Mesendoderm (in vitro differentiated cells): ENCODE measurements at regions not wholly inside any gene's neighbourhood (a gene's known extent, or its start where the extent isn't known, plus 50 kb on each side); places are given as distances from the start of the nearest gene placed in this dataset.
"Not testable (repeated sequence)": the region's sequence is repeated elsewhere in the genome, so short reads cannot be mapped to it uniquely, and the experiment has no call there.

Experiments used
- DNase-seq: peaks from one replicate; pipeline ENCODE4 v3.0.0; 2013
- H2AK5ac ChIP-seq: 2 replicates; pipeline ENCODE4 v1.6.1; 2013; ENCODE audit warnings: low read length, inconsistent platforms
- H2BK120ac ChIP-seq: 2 replicates; pipeline ENCODE4 v1.6.1; 2013; ENCODE audit warnings: low read depth, mild to moderate bottlenecking, low read length, moderate library complexity, mixed read lengths
- H2BK15ac ChIP-seq: replicated peaks from 2 replicates; pipeline ENCODE4 v1.6.1; 2013; ENCODE audit warnings: low read depth, mild to moderate bottlenecking, moderate library complexity
- H2BK5ac ChIP-seq: 2 replicates; pipeline ENCODE4 v1.6.1; 2013; ENCODE audit warnings: low read length, inconsistent platforms
- H3K18ac ChIP-seq: 2 replicates; pipeline ENCODE4 v1.6.1; 2013; ENCODE audit warnings: mild to moderate bottlenecking, low read length, mixed read lengths
- H3K23ac ChIP-seq: one replicate; pipeline ENCODE4 v1.6.1; 2013; ENCODE audit warnings: low read length
- H3K27ac ChIP-seq: 2 replicates; pipeline ENCODE4 v1.5.1; 2013; ENCODE audit warnings: low read depth, mild to moderate bottlenecking, inconsistent platforms, low read length, moderate library complexity
- H3K27me3 ChIP-seq: 2 replicates; pipeline ENCODE4 v1.6.1; 2013; ENCODE audit warnings: low read length, control low read depth, mild to moderate bottlenecking, inconsistent platforms; ENCODE audit not compliant: insufficient read depth, poor library complexity
- H3K36me3 ChIP-seq: 2 replicates; pipeline ENCODE4 v1.6.1; 2013; ENCODE audit warnings: low read length, inconsistent platforms; ENCODE audit not compliant: control insufficient read depth, insufficient read depth
- H3K4ac ChIP-seq: one replicate; pipeline ENCODE4 v1.6.1; 2013; ENCODE audit warnings: low read depth, mild to moderate bottlenecking, low read length, moderate library complexity
- H3K4me1 ChIP-seq: 2 replicates; pipeline ENCODE4 v1.6.1; 2013; ENCODE audit warnings: low read depth, low read length, inconsistent platforms; ENCODE audit not compliant: control insufficient read depth
- H3K4me2 ChIP-seq: 2 replicates; pipeline ENCODE4 v1.6.1; 2013; ENCODE audit warnings: low read length
- H3K4me3 ChIP-seq: 2 replicates; pipeline ENCODE4 v1.5.1; 2013; ENCODE audit warnings: mild to moderate bottlenecking, low read length
- H3K56ac ChIP-seq: one replicate; pipeline ENCODE4 v1.6.1; 2013; ENCODE audit warnings: low read length
- H3K79me1 ChIP-seq: 2 replicates; pipeline ENCODE4 v1.6.1; 2013; ENCODE audit warnings: low read length, inconsistent platforms
- H3K79me2 ChIP-seq: 2 replicates; pipeline ENCODE4 v1.6.1; 2013; ENCODE audit warnings: mild to moderate bottlenecking, low read length; ENCODE audit not compliant: control insufficient read depth, insufficient read depth
- H3K9ac ChIP-seq: 2 replicates; pipeline ENCODE4 v1.6.1; 2013; ENCODE audit warnings: low read length, inconsistent platforms
- H4K5ac ChIP-seq: one replicate; pipeline ENCODE4 v1.6.1; 2013; ENCODE audit warnings: low read length
- H4K8ac ChIP-seq: one replicate; pipeline ENCODE4 v1.6.1; 2013; ENCODE audit warnings: low read depth, mild to moderate bottlenecking, control low read depth, low read length, moderate library complexity
- WGBS: extraction: QIAGEN DNeasy Blood & Tissue Kit; methylation state at CpG from one replicate; pipeline ENCODE4 v1.1.7; 2013; ENCODE audit warnings: low lambda C conversion rate, missing lambda C conversion rate; ENCODE audit not compliant: insufficient coverage; ENCODE audit errors: extremely low coverage; 5-methylcytosine and 5-hydroxymethylcytosine counted together

- WGBS, result no CpG with 5 or more reads among the region's 8 CpGs
- no peak for DNase-seq
- Histone ChIP-seq H2BK15ac (no peak overlapping the region), H3K27ac (no peak overlapping the region), H3K36me3 (no peaks in the 10 kb centered on the region), H3K56ac (no peak overlapping the region), H3K4me1 (no peaks in the 10 kb centered on the region), H2BK5ac (no peak overlapping the region), H3K27me3 (no peaks in the 10 kb centered on the region), H3K79me1 (no peaks in the 10 kb centered on the region), H3K18ac (no peak overlapping the region), H2AK5ac (no peak overlapping the region), H4K8ac (no peak overlapping the region), H4K5ac (no peak overlapping the region), H3K23ac (no peak overlapping the region), H3K4me2 (no peak overlapping the region), H3K9ac (no peak overlapping the region), H2BK120ac (no peak overlapping the region), H3K79me2 (no peaks in the 10 kb centered on the region), H3K4me3 (no peak overlapping the region), H3K4ac (no peak overlapping the region)
Observed at GRCh38 chr18:57951117-57951796, 92.8 kb upstream of the NEDD4L start.

GRCh38 chr18:57950542-57950941 lies 93.5 kb upstream of the NEDD4L start:
- Histone ChIP-seq H3K27ac (no peak overlapping the region), H3K36me3 (no peaks in the 10 kb centered on the region), H3K79me2 (no peaks in the 10 kb centered on the region), H2BK120ac (no peak overlapping the region), H3K56ac (no peak overlapping the region), H2BK5ac (no peak overlapping the region), H3K27me3 (no peaks in the 10 kb centered on the region), H2AK5ac (no peak overlapping the region), H3K18ac (no peak overlapping the region), H4K8ac (no peak overlapping the region), H2BK15ac (no peak overlapping the region), H3K9ac (no peak overlapping the region), H3K4me1 (no peaks in the 10 kb centered on the region), H3K79me1 (no peaks in the 10 kb centered on the region), H3K4me2 (no peak overlapping the region), H3K23ac (no peak overlapping the region), H3K4ac (no peak overlapping the region), H4K5ac (no peak overlapping the region), H3K4me3 (no peak overlapping the region)
- DNase-seq, result no peak
- no CpG with 5 or more reads among the region's 2 CpGs for WGBS

DNA sequence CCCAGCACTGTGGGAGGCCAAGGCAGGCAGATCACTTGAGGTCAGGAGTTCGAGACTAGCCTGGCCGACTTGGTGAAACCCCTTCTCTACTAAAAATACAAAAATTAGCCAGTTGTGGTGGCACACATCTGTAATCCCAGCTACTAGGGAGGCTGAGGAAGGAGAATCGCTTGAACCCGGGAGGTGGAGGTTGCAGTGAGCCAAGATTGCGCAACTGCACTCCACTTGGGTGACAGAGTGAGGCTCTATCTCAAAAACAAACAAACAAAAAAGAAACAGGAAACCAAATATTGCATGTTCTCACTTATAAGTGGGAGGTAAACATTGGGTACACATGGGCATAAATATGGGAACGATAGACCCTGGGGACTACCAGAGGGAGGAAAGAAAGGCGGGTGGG lies 94.7 kb upstream of the NEDD4L start:
- not testable (repeated sequence) for H3K79me2 ChIP-seq, H3K9ac ChIP-seq, H3K4ac ChIP-seq, H3K23ac ChIP-seq, H2BK120ac ChIP-seq, H4K5ac ChIP-seq, H3K4me2 ChIP-seq, H3K18ac ChIP-seq, H3K4me3 ChIP-seq, H2BK5ac ChIP-seq, H3K36me3 ChIP-seq, H3K79me1 ChIP-seq, H3K56ac ChIP-seq, H3K27ac ChIP-seq, H4K8ac ChIP-seq, H3K4me1 ChIP-seq, DNase-seq, H2BK15ac ChIP-seq, H3K27me3 ChIP-seq, H2AK5ac ChIP-seq
- no CpG with 5 or more reads among the region's 7 CpGs for WGBS

GRCh38 chr18:57947117-57947516 lies 96.9 kb upstream of the NEDD4L start:
- Histone ChIP-seq H3K4me2 (no peak overlapping the region), H3K4me3 (no peak overlapping the region), H4K8ac (no peak overlapping the region), H3K36me3 (no peaks in the 10 kb centered on the region), H2BK120ac (no peak overlapping the region), H3K23ac (no peak overlapping the region), H3K27ac (no peak overlapping the region), H3K79me2 (no peaks in the 10 kb centered on the region), H3K4me1 (peaks cover 4% of the 10 kb centered on the region), H3K4ac (no peak overlapping the region), H2AK5ac (no peak overlapping the region), H3K27me3 (no peaks in the 10 kb centered on the region), H2BK5ac (no peak overlapping the region), H4K5ac (no peak overlapping the region), H3K9ac (no peak overlapping the region), H3K79me1 (no peaks in the 10 kb centered on the region), H3K56ac (no peak overlapping the region), H3K18ac (no peak overlapping the region), H2BK15ac (no peak overlapping the region)
- WGBS, result no CpG with 5 or more reads among the region's 3 CpGs
- no peak for DNase-seq

GRCh38 chr18:57943723-57944122 lies 100.3 kb upstream of the NEDD4L start:
- Histone ChIP-seq H2BK120ac (no peak overlapping the region), H3K4me3 (no peak overlapping the region), H3K4ac (no peak overlapping the region), H3K79me1 (no peaks in the 10 kb centered on the region), H3K4me1 (peaks cover 4% of the 10 kb centered on the region), H2AK5ac (no peak overlapping the region), H3K79me2 (no peaks in the 10 kb centered on the region), H3K18ac (no peak overlapping the region), H3K36me3 (no peaks in the 10 kb centered on the region), H3K56ac (no peak overlapping the region), H3K27ac (no peak overlapping the region), H4K5ac (no peak overlapping the region), H3K4me2 (no peak overlapping the region), H3K23ac (no peak overlapping the region), H2BK15ac (no peak overlapping the region), H4K8ac (no peak overlapping the region), H3K27me3 (no peaks in the 10 kb centered on the region), H2BK5ac (no peak overlapping the region), H3K9ac (no peak overlapping the region)
- no peak for DNase-seq
- no CpG with 5 or more reads among the region's 1 CpG for WGBS

GRCh38 chr18:57942493-57942892 lies 101.5 kb upstream of the NEDD4L start:
- Histone ChIP-seq H2BK120ac (no peak overlapping the region), H2BK15ac (no peak overlapping the region), H3K56ac (no peak overlapping the region), H3K23ac (no peak overlapping the region), H3K79me1 (no peaks in the 10 kb centered on the region), H3K79me2 (no peaks in the 10 kb centered on the region), H3K9ac (no peak overlapping the region), H3K4me2 (no peak overlapping the region), H3K27me3 (no peaks in the 10 kb centered on the region), H2AK5ac (no peak overlapping the region), H3K4ac (no peak overlapping the region), H4K5ac (no peak overlapping the region), H4K8ac (no peak overlapping the region), H3K27ac (no peak overlapping the region), H3K4me3 (no peak overlapping the region), H3K36me3 (no peaks in the 10 kb centered on the region), H3K18ac (no peak overlapping the region), H2BK5ac (no peak overlapping the region), H3K4me1 (peaks cover 4% of the 10 kb centered on the region)
- WGBS, result no CpG with 5 or more reads among the region's 1 CpG
- peak; percentile 73 for DNase-seq
